ENCODE measurements at regions not wholly inside any gene's neighbourhood (a gene's known extent, or its start where the extent isn't known, plus 50 kb on each side); places are given as distances from the start of the nearest gene placed in this dataset.

DNA sequence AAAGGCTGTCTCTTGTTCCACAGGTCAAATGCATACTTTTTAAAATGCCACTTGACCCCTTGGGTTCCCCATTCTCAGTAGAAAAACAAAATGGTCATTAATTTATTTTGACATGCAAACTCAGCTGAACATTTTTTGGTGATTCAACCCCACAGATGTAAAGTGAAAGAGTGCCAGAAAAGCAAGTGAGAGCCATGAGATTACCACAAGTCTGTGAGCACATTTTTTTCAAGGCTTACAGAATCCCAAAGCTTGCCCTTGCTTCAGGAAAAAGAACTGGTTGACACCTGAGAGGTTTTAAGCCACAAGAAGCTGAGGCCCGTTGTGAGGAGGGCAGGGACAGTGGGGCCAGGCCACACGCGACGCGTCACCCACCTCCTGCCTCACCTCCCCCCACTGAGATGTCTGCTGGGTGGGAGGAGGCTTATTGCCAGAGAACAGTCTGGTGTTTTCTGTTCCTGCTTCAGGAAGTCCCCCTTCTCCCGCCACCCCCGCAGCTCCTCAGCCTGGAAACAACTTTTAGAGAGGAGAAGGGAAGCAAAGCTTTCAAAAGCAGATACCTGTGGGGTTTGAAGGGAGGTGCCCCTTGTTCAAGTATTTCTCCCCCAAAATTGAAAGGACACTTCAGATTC lies 70.4 kb upstream of the CYP1B1 start (continued):
- TF ChIP-seq RUNX1 (IDR thresholded peaks at IDR 0.05; ENCODE audit: low read depth) (no peak), ZNF232 (CRISPR knock-in tag; IDR thresholded peaks at IDR 0.05) (no peak), HCFC1 (IDR thresholded peaks at IDR 0.05; ENCODE audit: low read depth, low read length) (no peak), COPS2 (conservative IDR thresholded peaks at IDR 0.05) (no peak), BDP1 (IDR thresholded peaks at IDR 0.05; ENCODE audit: insufficient read depth, insufficient read length) (no peak), GABPB1 (CRISPR knock-in tag; IDR thresholded peaks at IDR 0.05) (no peak), LARP7 (IDR thresholded peaks at IDR 0.05) (no peak), PHF21A (IDR thresholded peaks at IDR 0.05; ENCODE audit: borderline replicate concordance, low read depth) (no peak), NRF1 (conservative IDR thresholded peaks at IDR 0.05 in 1 of 2, IDR thresholded peaks at IDR 0.05 in 1 of 2) (no peak), NR2C1 (IDR thresholded peaks at IDR 0.05) (no peak), NR2C1 (tag; IDR thresholded peaks at IDR 0.05) (no peak), ZFP36 (IDR thresholded peaks at IDR 0.05; ENCODE audit: low read depth, low read length, partially characterized antibody) (no peak), KDM2B (CRISPR knock-in tag; IDR thresholded peaks at IDR 0.05) (no peak), ARNT (IDR thresholded peaks at IDR 0.05) (no peak), TOE1 (IDR thresholded peaks at IDR 0.05; ENCODE audit: borderline replicate concordance) (no peak), TOE1 (CRISPR knock-in tag; IDR thresholded peaks at IDR 0.05; ENCODE audit: borderline replicate concordance, low read depth) (no peak), NFATC3 (IDR thresholded peaks at IDR 0.05) (no peak), ZC3H4 (CRISPR knock-in tag; IDR thresholded peaks at IDR 0.05; ENCODE audit: borderline replicate concordance) (no peak), ZNF274 (IDR thresholded peaks at IDR 0.05; ENCODE audit: borderline replicate concordance, low read depth, low read length) (no peak), SNIP1 (IDR thresholded peaks at IDR 0.05; ENCODE audit: low read depth) (no peak), BCOR (IDR thresholded peaks at IDR 0.05) (no peak), POLR3G (IDR thresholded peaks at IDR 0.05; ENCODE audit: extremely low read depth, insufficient read length, insufficient replicate concordance) (no peak), PTTG1 (tag; IDR thresholded peaks at IDR 0.05; ENCODE audit: low read depth) (no peak), TAF15 (IDR thresholded peaks at IDR 0.05; ENCODE audit: low read depth, low read length) (no peak), ZFX (CRISPR knock-in tag; IDR thresholded peaks at IDR 0.05) (no peak), BCL6 (CRISPR knock-in tag; IDR thresholded peaks at IDR 0.05) (no peak)
- TF ChIP-seq, protein P1, sequence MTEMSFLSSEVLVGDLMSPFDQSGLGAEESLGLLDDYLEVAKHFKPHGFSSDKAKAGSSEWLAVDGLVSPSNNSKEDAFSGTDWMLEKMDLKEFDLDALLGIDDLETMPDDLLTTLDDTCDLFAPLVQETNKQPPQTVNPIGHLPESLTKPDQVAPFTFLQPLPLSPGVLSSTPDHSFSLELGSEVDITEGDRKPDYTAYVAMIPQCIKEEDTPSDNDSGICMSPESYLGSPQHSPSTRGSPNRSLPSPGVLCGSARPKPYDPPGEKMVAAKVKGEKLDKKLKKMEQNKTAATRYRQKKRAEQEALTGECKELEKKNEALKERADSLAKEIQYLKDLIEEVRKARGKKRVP (CRISPR knock-in tag; IDR thresholded peaks at IDR 0.05): no peak
- TF ChIP-seq, protein P2, sequence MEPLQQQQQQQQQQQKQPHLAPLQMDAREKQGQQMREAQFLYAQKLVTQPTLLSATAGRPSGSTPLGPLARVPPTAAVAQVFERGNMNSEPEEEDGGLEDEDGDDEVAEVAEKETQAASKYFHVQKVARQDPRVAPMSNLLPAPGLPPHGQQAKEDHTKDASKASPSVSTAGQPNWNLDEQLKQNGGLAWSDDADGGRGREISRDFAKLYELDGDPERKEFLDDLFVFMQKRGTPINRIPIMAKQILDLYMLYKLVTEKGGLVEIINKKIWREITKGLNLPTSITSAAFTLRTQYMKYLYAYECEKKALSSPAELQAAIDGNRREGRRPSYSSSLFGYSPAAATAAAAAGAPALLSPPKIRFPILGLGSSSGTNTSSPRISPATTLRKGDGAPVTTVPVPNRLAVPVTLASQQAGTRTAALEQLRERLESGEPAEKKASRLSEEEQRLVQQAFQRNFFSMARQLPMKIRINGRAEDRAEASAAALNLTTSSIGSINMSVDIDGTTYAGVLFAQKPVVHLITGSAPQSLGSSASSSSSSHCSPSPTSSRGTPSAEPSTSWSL (CRISPR knock-in tag; IDR thresholded peaks at IDR 0.05; ENCODE audit: borderline replicate concordance): no peak
- TF ChIP-seq, protein P3, sequence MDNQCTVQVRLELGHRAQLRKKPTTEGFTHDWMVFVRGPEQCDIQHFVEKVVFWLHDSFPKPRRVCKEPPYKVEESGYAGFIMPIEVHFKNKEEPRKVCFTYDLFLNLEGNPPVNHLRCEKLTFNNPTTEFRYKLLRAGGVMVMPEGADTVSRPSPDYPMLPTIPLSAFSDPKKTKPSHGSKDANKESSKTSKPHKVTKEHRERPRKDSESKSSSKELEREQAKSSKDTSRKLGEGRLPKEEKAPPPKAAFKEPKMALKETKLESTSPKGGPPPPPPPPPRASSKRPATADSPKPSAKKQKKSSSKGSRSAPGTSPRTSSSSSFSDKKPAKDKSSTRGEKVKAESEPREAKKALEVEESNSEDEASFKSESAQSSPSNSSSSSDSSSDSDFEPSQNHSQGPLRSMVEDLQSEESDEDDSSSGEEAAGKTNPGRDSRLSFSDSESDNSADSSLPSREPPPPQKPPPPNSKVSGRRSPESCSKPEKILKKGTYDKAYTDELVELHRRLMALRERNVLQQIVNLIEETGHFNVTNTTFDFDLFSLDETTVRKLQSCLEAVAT (IDR thresholded peaks at IDR 0.05): no peak

All from K562 (cell line).